ENCODE measurements at regions not wholly inside any gene's neighbourhood (a gene's known extent, or its start where the extent isn't known, plus 50 kb on each side); places are given as distances from the start of the nearest gene placed in this dataset.

DNA sequence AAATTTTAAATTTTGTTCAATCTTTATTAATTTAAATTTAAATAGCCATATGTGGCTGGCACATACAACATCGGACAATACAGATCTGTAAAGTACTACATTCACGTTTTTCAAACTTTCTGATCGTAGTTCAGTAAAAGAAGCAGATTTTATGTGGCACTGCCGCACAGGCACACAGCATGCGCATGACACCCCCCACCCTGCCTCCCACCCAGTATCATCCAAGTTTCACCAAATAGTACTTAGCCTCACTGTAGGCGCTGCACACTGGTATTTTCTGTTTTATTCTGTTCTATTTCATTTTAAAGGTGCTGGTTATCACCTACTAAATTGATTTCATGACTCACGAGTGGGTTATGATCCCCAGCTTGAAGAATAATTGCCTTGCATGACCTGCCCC, 159.9 kb downstream of the HIPK3 start:
- H3K27ac ChIP-seq = no peak overlapping the region
- H3K36me3 ChIP-seq = no peaks in the 10 kb centered on the region
- intact Hi-C loops (cut with DNase I) = no loop called here
- 90 to 94% methylated on average over 7 of the region's 7 CpGs for WGBS, 2 donors
- no peaks in the 10 kb centered on the region for H3K9me3 ChIP-seq
- H3K4me1 ChIP-seq = no peaks in the 10 kb centered on the region
- H3K4me3 ChIP-seq = no peak overlapping the region
- peaks cover 0 to 38% (median 0%) of the 10 kb centered on the region in 4 donors for H3K27me3 ChIP-seq
- no peak for DNase-seq
- no peak for TF ChIP-seq POLR2A (IDR thresholded peaks at IDR 0.05)
- TF ChIP-seq, protein P1, sequence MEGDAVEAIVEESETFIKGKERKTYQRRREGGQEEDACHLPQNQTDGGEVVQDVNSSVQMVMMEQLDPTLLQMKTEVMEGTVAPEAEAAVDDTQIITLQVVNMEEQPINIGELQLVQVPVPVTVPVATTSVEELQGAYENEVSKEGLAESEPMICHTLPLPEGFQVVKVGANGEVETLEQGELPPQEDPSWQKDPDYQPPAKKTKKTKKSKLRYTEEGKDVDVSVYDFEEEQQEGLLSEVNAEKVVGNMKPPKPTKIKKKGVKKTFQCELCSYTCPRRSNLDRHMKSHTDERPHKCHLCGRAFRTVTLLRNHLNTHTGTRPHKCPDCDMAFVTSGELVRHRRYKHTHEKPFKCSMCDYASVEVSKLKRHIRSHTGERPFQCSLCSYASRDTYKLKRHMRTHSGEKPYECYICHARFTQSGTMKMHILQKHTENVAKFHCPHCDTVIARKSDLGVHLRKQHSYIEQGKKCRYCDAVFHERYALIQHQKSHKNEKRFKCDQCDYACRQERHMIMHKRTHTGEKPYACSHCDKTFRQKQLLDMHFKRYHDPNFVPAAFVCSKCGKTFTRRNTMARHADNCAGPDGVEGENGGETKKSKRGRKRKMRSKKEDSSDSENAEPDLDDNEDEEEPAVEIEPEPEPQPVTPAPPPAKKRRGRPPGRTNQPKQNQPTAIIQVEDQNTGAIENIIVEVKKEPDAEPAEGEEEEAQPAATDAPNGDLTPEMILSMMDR (IDR thresholded peaks at IDR 0.05) = no peak

DNA sequence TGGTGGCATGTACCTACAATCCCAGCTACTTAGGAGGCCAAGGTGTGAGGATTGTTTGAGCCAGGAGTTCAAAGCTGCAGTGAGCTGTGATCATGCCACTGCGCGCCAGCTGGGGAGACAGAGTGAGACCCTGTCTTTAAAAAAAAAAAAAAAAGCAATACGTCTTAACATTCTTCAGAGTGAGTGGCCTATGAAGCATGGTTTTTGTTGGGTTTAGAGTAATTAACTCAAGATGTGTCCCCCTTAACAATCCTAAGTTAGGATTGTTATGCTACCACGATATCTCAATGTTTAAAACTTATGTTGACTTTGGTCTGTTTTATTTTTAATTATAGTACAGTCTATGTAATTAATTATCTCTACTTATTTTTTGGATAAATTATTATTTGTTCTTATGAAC, 156.1 kb downstream of the HIPK3 start:
- H3K4me1 ChIP-seq = no peaks in the 10 kb centered on the region
- intact Hi-C loops (cut with DNase I) = no loop called here
- H3K9me3 ChIP-seq = no peaks in the 10 kb centered on the region
- WGBS, 2 donors = 63 to 71% methylated on average over 4 of the region's 4 CpGs
- H3K36me3 ChIP-seq = no peaks in the 10 kb centered on the region
- H3K27me3 ChIP-seq = peaks cover 0 to 47% (median 0%) of the 10 kb centered on the region in 4 donors
- TF ChIP-seq, protein P1 (IDR thresholded peaks at IDR 0.05) = no peak
- no peak for TF ChIP-seq POLR2A (IDR thresholded peaks at IDR 0.05)
- DNase-seq = no peak
- H3K4me3 ChIP-seq = no peak overlapping the region
- no peak overlapping the region for H3K27ac ChIP-seq

DNA sequence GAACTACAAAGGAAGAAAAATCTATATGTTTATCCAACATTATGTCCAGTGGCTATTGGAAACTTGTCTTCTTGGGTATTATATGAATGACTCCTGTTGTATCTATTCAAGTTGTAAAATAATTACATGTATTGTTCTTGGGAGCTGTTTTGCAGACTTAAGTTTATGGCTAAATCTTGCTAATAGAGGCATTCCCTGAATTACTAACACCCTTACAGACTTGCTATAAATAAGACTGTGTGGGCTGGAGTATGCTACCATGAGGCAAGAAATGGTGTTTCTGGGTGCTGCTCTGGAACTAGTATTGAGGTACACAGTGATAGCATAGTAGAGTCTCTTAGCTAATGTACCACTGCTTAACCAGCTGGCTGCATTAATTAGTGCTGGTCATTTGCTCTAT, 155.1 kb downstream of the HIPK3 start:
- H3K27me3 ChIP-seq = peaks cover 0 to 41% (median 0%) of the 10 kb centered on the region in 4 donors
- intact Hi-C loops (cut with DNase I) = no loop called here
- DNase-seq = no peak
- no peak overlapping the region for H3K4me3 ChIP-seq
- no peaks in the 10 kb centered on the region for H3K36me3 ChIP-seq
- H3K4me1 ChIP-seq = no peaks in the 10 kb centered on the region
- H3K9me3 ChIP-seq = no peaks in the 10 kb centered on the region
- TF ChIP-seq POLR2A (IDR thresholded peaks at IDR 0.05) = no peak
- TF ChIP-seq, protein P1 (IDR thresholded peaks at IDR 0.05) = no peak
- H3K27ac ChIP-seq = no peak overlapping the region

DNA sequence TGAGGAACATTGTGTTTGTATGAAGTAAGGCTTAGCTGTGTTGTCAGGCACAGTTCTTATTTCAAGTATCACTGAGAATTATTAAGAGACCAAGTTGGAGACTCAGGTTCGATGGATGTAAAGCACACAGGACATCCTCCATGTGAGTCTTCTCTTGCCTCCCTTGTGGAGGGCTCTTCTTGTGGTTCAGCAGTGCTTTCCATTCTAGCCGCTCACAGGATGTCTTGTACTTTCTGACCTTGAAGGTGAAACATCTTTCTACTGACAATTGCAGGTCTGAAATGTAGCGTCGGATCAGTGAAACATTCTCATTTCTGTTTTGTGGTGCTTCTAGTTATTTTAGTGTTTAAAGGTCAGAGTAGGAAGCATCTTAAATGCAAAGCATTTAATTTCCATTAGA, 154.6 kb downstream of the HIPK3 start:
- Histone ChIP-seq H3K9me3 (no peaks in the 10 kb centered on the region), H3K27me3 (peaks cover 0 to 39% (median 0%) of the 10 kb centered on the region in 4 donors), H3K36me3 (no peaks in the 10 kb centered on the region), H3K4me3 (no peak overlapping the region), H3K4me1 (no peaks in the 10 kb centered on the region), H3K27ac (no peak overlapping the region)
- no peak for DNase-seq
- TF ChIP-seq POLR2A (IDR thresholded peaks at IDR 0.05) = no peak
- intact Hi-C loops (cut with DNase I) = no loop called here
- WGBS, 2 donors = 65 to 79% methylated on average over 4 of the region's 4 CpGs

DNA sequence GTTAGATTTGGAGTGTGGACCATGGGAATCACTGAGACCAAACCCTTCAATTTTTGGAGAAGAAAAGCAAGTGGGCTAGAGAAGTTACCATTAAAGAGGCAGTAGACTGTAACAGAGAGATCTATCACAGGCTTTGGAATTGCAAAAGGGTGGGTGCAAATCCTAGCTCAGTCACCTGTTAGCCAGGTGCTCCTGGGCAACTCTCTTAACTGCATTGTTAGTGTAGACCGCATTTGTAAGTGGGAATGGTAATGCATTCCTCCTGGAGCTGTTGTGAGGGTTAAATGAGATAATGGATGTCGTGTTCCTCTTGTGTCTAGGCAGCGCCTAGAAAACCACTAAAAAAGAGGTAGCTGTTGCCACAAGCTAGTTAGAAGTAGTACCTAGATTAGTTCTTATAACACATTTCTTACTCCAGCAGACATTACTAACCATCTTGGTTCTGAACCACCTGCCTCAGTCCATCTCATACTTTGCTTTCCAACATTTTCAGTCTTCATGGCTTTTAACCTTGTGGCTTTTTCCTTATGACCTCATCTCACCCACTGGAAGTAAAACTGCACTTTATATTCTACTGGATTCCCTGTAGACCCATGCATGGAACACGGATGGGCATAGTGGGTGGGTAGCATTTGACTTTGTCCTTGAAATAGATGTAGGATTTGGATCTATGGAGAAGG, 153.0 kb downstream of the HIPK3 start:
- TF ChIP-seq, protein P1 (IDR thresholded peaks at IDR 0.05) = no peak
- DNase-seq = no peak
- WGBS, 2 donors = 63 to 64% methylated on average over 4 of the region's 4 CpGs
- H3K4me1 ChIP-seq = no peaks in the 10 kb centered on the region
- no peak overlapping the region for H3K4me3 ChIP-seq
- peaks cover 0 to 28% (median 0%) of the 10 kb centered on the region in 4 donors for H3K27me3 ChIP-seq
- H3K27ac ChIP-seq = no peak overlapping the region
- intact Hi-C loops (cut with DNase I) = no loop called here
- H3K9me3 ChIP-seq = no peaks in the 10 kb centered on the region
- H3K36me3 ChIP-seq = no peaks in the 10 kb centered on the region

Small RNA genes lying in the stretch of these regions (small RNA-seq; reads per million reads assigned to genes)
- 0 reads per million in 4 donors for gene AL133399.1
